ENCODE measurements at regions not wholly inside any gene's neighbourhood (a gene's known extent, or its start where the extent isn't known, plus 50 kb on each side); places are given as distances from the start of the nearest gene placed in this dataset.

DNA sequence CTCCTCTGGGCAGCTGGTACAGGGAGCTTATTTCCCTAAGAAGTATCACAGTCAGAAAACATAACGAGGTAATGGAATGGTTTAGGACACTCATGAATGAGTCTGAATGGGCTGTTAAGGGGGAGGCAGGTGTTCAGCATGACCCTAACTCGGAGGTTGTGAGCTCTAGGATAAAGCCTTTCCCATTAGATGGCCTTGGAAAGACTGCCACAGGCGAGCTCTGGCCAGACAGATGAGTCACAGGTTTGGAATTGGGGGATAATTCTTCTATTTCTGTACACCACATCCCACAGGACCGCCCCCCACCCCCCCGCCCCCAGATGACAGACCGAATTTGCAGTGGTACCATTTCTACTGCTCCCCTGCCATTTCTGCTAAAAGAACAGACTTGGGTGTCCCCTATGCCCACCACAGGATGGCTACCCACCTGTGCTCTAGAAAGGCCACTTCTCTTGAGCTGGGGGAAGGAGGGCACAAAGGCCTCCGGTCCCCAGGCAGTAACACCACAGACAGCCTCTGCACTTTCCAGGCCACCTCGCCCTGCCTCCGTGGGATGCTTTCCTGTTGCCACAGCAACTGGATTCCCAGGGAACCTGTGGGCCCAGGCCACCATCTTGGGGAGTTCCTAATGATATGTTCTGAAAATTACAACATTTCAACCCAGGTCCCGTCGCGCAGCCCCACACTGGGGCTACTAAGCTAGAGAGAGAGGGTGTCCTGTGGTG is 76.7 kb downstream of the TRIM29 start:
- no peak for DNase-seq

DNA sequence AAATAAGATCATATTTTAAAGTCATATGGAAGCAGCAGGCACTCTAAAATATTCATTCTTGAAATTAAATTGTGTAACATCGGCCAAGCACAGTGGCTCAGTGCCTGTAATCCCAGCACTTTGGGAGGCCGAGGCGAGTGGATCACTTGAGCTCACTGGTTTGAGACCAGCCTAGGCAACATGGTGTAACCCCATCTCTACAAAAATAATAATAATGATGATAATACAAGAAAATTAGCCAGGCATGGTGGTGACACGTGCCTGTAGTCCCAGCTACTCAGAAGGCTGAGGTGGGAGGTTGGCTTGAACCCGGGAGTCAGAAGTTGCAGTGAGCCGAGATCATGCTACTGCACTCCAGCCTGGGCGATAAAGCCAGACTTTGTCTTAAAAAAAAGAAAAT is 77.4 kb downstream of the TRIM29 start:
- DNase-seq: no peak

DNA sequence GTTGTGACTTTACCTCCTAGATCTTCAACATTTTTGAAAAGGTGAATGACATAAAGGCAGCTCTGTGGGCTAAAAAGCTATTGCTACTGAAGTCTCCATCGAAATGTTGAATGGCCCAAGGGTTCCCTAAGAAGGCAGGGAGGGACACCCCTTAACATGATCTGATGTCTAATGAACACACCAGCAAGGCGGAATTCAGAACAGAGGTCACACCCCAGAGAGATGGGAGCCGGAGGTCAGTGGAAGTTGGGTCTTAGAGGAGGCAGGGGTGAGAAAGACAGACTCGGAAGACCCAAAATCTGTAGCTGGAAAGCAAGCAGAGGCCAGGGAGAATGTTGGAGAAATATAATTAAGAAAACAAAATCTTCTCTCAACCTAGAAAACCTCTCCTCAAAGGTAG is 79.0 kb downstream of the TRIM29 start:
- no peak for DNase-seq

DNA sequence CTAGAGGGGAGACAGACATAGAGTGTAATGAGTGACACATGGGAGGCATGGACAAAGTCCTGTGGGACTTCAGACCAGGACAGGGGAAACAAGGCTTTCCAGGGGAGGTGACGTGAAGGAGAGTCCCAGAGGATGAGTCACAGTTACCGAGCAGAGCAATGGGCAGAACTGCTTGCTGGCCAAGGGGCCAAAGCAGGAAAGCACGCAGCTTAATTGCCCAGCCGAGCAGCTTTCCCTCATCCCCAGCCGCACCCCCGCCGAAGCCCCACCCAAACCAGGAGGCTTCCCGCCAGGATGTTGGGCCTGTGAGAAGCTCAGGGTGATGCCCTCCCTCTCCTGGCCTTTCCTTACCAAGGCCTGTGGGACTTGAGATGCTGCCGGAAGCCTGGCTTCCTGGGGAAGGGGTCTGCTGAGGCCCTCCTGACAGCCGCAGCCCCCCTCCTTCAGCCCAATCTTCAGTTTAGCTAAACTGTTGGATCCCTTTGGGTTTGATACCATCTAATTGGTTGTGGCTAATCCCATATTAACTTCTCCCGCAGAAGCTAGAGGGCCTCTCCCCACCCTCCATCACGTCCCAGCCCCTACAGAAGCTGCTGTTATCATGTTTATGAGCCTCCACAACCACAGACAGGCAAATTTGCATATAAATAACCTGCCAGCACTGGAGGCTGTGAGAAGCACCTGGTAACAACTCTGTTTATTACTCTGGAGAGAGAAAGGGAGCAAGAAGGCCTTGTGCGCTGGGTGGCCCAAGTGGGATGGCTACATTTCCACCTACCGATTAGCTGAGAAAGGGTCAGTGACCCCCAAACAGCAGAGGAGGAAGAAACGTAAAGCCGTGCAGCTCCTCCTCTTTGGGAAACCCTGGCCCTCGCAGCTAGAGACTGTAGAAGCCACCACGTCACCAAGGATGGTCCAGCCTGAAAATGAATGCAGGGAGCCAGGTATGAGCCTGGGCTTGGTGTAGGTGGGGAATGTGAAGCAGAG is 80.0 kb downstream of the TRIM29 start:
- no peak for DNase-seq

DNA sequence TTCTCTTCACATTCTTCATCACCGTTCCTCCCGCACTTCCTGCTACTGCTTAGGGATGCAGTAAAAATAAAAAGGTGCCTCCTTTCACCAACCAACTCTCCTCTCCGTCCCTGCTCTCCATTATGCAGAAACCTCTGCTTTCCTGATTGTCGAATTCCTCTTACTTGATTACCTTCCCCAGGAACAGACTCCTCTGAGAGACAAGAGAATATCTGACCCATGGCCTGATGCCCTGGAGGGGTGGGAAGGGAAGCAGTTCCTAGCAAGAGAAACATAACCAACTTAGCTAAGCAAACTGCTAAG is 80.9 kb downstream of the TRIM29 start:
- DNase-seq: no peak

DNA sequence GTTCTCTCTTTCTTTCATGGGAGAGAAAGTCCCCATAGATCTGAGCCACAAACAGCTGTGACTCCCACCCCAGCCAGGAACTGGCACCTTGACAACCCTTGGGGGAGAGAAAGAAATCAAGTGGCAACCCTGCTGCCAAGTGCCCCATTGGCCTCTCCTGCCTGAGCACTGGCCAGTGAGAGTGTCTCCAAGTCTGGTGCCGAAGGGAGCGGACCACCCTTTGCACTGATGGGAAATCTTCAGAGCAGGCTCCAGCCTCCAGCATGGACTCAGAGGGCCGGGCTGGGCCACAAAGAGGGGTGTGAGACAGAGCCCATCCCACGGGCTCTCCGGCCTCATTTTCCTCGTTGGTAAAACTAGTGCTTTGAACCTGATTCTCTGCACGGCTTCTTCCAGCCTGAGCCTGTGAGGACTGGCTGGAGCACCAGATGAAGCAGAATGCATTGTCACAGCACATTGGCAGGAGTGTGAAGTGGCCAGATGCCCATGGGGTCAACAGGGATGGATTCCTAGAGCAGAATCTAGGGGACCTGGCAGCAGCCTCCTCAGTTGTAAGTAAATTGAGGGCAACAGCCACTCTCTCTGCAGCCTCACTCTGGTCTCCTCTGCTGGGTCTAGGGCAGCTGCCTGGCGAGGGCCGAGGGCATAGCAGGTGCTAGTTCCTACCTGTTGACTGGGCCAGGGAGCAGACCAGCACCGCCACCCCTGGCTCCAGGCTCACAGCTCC is 81.4 kb downstream of the TRIM29 start:
- DNase-seq: no peak

DNA sequence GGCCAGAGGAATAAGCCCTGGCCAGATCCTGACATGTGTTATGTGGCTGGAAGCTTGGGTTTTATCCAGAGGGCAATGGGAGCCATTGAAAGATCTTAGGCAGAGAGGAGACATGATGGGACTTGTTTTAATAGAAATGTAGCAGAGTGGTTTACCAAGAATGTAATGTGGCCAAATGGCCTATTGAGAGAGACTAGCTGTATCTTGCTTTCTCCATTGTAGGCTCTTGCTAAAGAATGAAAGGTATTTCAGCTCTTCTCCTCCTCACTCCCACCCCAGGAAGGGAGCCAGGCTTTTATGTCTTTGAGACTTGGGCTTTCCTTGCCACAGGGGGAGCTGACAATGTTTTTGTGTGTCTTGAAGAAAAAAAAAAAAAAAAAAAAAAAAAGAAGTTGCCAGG is 82.3 kb downstream of the TRIM29 start:
- no peak for DNase-seq

DNA sequence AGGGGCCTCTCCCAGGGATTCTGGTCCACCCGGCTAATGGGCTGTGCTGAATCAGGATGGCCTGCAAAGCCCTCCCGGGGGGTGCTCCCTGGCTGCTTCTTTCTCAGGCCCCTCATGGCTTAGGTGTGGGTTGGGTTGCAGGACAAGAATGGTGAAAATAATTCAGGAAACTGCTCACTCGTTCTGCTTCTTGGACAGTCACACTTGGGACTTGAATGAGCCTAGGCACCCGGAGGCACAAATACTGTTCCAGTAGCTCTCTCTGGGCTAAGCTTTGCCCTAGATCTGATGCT is 83.2 kb downstream of the TRIM29 start:
- no peak for DNase-seq

DNA sequence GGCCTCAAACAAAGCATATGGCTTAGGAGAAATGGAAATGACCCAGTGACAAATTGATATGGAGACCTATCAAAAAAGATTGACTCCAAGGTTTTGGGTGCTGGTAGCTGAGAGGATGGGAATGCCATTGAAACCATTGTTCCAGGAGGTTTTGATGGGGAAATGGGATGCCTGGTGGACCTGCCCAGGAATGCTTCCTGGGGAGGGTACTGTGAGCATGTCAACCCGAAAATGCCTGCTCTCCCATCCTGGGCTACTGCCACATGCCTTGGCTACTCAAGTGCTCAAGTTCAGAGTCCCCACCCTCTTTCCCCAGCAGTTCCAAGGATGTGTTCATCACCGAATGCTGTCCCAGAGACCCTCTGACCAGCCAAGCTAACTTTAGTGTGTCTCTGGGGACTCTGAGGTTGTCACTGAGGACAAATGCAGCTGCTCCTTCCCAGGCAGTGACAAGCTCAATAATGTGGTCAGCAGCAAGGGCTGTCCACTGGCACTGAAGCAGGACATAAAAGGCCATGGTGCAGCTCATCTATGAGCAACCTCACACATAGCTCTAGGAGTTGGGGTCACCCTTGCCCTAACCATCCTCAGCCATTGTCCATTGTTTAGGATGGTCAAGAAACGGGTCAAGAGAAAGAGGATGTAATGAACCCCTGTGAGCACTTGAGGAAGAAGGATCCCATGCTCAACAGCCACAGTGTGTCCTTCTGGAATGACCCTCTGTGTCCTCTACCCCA is 83.7 kb downstream of the TRIM29 start:
- DNase-seq: no peak

DNA sequence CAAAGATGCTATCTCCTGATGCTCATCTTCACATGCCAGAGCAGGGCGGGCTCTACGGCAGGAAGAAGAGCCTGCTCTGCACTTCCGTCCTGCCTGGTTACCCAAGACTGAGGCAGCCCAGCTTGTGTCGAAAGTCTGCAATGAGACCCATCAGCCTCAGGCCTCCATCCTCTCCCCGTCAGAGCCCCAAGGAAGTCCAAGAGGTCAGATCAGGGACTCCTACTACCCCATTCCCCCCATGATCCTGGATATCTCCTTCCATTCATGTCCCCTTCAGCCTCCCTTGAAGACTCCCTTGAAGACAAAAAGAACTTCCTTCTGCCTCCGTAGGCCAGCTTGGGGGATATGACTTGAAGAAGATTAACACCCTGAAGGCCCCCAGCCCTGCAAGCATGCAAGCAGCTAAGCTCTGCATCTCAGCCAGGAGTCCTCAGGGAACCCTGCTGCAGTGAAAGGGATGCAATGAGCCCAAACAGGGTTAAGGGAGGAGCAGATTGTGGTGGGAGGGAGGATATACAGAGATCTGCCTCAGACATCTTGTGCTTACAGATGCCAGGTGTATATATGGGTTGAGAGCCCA is 85.6 kb downstream of the TRIM29 start:
- DNase-seq: no peak

DNA sequence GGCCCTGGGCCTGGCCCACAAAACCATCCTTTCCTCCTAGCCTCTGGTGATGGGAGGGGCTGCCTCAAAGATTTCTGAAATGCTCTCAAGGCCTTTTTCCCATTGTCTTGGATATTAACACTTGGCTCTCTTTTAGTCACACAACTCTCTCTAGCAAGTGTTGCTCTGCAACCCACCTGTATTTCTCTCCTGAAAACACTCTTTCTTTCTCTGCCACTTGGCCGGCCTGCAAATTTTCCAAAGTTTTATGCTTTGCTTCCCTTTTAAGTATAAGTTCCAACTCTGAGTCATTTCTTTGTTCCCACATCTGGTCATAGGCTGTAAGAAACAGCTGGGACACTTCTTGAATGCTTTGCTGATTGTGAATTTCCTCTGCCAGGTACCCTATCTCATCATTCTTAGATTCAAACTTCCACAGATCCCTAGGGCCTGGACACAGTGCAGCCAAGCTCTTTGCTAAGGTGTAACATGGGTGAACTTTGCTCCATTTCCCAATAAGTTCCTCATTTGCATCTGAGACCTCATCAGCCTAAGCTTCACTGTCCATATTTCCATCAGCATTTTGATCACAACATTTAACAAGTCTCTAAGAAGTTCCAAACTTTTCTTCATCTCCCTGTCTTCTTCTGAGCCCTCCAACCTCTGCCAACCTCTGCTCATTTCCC is 93.8 kb downstream of the TRIM29 start:
- DNase-seq: no peak

DNA sequence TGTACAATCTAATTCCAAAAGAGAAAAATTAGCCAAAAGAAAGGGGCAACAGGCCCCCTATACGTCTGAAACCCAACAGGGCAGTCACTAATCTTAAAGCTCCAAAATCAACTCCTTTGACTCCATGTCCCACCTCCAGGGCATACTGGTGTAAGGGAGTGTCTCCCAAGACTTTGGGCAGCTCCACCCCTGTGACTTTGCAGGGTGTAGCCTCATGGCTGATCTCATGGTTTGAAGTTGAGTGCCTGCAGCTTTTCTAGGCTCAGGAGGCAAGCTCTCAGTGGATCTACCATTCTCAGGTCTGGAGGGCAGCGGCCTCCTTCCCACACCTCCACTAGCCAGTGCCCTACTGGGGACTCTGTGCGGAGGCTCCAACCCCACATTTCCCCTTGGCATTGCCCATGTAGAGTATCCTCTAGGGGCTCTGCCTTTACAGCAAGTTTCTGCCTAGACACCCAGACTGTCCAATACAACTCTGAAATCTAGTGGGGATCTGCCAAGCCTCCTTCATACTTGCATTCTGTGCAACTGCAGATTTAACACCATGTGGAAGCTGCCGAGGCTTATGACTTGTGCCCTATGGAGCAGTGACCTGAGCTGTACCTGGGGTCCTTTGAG is 94.5 kb downstream of the TRIM29 start:
- DNase-seq: no peak

DNA sequence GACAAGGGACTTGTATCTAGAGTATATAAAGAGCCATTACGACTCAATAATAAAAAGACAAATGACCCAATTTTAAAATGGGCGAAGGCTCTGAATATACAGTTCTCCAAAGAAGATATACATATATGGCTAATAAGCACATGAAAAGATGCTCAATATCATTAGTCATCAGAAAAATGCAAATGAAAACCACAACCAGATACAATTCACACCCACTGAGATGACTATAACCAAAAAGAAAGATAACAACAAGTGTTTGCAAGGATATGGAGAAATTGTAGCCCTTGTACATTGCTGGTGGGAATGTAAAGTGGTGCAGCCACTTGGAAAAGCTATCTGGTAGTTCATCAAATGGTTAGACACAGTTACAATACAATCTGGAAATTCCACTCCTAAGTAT is 96.3 kb downstream of the TRIM29 start:
- DNase-seq: no peak

DNA sequence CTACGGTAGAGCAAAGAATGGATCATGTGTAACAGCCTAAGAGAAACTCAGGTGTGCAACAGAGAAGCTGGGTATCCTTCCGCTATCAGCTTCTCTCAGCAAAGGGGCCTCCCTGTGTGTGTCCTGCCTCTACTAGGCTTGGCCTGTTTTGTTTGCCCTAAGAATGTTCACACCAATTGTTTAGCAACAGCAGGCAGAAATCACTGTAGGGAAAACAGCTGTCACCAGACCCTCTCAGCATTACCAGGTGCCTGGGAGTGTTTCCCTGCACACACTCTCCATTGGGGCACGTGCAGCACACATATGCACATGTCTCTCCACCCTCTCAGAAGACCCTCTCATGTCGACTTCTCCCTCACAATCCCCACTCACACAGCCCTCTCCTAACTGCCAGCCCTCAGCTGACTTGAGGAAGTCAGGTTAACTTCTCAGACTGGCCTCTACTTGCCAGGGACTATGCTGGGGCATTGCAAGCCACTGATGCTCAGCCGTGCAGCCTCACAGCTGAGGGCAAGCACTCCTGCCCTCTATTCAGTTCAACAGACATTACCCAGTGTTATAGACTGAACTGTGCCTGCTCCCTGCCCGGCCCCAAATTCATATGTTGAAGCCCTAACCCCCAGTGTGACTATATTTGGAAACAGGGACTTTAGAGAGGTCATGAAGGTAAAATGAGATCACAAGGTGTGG is 97.6 kb downstream of the TRIM29 start:
- no peak for DNase-seq

DNA sequence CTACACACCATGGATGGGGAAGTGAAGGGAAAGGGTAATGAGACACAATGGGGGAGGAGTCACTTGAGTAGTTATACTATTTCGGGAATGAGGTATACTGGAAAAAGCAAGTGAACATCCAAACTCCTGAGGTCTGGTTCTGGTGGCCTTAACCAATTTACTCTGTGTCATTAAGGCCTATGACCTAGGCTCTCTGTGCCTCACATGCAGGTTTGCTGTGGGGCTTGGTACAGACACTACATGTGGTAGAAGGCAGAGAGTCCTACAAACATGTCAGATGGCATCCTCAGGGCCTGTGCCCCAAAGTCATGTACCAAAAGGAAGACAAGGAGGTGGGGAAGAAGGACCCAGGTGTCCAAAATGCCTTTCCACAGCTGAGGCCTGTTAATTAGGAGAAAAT is 98.9 kb downstream of the TRIM29 start:
- DNase-seq: no peak

DNA sequence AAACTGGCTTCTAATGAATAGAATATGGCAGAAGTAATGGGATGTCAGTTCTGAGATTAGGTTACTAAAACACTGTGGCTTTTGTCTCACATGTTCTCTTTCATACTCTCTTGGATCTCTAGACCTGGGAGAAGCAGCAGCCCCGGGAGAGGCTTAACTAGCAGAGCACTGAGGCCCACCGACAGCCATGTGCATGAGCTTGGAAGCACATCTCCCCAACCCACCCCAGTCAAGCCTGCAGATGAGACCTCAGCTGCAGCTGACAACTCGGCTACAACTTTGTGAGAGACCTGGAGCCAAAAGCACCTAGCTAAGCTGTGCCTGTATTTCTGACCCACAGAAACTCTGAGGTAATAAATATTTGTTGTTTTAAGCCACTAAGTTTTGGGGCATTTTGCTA is 100.8 kb downstream of the TRIM29 start:
- no peak for DNase-seq

DNA sequence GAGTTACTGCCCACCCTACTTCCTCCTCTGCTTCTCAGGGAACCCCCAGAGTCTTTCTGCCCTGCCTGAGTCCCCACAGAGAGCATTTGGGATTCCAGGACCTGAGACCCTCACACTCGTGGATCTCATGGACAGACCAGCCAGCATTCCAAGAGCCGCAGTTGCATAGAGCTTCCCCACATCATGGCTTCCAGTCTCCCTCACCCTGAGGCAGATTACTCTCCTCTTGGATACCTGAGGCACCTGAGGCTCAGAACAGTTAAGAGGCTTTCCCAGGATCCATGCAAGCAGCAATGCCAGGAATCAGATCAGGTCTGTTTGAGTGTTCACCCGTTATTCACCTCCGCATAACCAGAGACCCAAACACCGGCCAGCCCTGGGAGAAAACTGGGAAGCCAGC is 102.2 kb downstream of the TRIM29 start:
- DNase-seq: no peak

DNA sequence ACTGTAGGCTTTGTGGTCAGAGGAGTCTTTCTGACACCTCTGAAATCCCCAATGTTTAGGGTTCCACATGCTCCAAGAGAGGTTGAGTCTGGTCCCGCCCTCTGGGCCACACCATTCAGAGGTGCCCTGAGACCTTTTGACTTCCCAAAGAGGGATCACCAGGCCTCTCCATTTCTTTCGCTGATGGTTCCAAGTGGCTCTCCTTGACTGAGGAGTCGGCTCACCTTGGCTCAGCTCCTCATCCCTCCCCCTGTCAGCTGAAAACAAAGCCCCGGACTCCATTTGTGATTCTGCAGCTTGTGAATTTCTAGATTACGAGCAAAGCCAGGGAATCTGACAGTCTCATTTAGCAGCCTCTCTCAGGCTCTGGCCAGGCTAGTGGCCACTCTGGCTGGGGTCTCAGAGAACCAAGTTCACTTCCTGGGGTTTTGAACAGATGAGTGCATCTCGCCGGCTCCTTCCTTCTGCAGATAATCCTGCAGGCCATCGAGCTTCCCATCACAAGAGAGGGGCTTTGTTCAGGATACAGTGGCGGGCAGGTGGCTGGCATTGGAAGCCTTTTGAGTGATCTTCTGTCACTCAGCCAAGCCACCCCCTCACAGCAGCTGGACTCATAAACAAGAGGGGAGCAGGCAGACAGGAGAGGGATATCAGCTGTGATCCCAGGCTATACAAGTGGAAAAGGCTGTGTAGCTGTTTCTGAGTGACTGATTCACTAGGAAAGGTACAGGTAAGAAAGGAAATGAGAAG is 102.9 kb downstream of the TRIM29 start:
- no peak for DNase-seq

DNA sequence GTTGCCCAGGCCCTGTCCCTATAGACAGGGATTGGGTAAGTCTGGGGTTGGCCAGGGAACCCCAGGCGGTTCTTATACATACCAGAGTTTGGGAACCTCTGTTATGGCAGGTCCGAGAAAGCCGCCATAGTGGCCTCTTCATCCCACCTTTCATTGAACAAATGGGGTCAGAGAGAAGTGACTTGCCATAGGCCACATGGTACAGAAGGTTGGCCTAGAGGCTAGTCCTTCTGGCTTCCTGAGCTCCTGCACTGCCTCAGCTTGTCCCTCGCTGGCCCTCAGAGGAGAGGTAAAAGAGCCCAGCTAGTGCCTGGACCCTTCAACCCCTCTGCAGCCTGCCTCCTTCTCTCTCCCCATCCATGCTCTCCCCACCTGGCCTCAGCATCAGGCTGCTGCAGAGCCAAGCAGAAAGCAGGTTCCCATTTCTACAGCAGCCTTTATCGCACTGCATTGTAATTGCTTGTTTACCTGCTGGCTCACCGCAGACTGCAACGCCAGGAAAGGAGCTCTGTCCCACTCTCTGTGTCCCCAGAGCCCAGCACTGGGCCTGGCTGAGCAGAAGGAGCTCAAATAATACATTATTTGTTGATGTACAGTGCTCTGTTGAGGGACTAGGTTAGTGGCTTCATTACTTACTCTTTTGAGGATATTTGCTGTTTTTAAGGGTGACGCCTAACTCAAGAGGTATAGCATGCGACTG is 103.6 kb downstream of the TRIM29 start:
- DNase-seq: no peak
